ENCODE measurements at regions not wholly inside any gene's neighbourhood (a gene's known extent, or its start where the extent isn't known, plus 50 kb on each side); places are given as distances from the start of the nearest gene placed in this dataset.

DNA sequence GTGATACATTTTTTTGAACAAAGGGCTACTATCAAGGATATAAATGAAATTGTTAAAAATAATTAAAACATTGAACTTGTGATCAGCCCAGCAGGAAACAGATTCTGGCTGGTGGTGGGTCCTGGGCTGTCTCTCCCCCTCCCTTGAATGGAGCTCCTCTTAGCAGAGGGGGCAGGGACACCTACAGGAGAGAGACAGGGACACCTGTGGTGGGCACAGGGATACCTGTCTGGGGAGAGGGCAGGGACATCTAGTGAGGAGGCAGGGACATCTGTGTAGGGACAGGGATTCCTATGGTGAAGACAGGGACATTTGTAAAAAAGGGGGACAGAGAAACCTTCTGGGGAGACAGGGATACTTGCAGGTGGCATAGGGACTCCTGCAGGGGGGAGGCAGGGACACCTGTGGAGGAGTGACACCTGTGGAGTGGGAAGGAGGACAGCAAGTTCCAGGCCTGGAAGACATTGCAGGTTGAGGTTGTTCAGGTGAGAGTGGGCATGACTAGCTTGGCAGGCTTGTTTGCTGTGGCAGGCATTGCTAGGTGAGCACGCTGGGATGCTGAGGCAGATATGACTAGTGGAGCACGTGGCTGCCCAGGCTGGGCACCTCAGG is 264.2 kb downstream of the IRX2 start:
- DNase-seq = no peak

GRCh38 chr5:2486373-2486772 is 265.1 kb downstream of the IRX2 start:
- DNase-seq = no peak

- DNase-seq = no peak
Measured at GRCh38 chr5:2482778-2483177, 268.7 kb downstream of the IRX2 start.

- no peak for DNase-seq
Measured at GRCh38 chr5:2480871-2481270, 270.6 kb downstream of the IRX2 start.

- DNase-seq = no peak
Measured at GRCh38 chr5:2475902-2476301, 275.6 kb downstream of the IRX2 start.

- DNase-seq = no peak
Measured at GRCh38 chr5:2472670-2473069, 278.8 kb downstream of the IRX2 start.

DNA sequence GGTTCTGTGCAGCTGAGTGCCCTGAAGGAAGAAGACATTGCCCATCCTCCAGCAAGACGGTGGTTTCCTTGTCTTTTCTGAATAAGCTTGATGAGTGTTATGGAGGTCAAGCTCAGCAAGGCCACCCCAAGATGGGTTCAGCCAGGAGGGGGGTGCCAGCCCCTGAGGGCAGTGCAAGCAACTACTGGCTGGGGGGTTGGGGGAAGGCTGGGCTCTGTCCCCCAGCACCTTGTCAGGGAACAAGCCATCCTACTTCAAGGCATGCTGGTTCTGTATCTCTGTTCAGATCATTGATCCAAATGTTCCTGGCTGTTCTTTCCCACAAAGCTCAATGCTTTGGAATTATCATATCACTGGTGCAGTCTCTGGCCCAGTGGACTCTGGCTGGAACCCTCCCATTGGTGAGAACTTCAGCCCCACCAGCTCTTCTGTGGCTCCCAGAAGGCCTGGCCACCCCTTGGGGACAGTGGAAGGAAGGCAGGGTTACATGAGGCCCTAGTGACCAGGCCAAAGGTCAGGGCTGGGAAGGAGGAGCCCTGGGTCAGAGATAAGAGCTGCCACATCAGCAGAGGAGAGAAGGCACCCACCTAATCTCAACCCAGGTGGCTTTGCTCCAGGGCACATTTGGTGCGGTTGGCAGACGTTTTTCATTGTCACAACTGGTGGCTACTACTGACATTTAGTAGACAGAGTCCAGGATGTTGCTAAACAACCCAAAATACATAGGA is 280.2 kb downstream of the IRX2 start:
- no peak for DNase-seq

- DNase-seq = no peak
Measured at GRCh38 chr5:2466966-2467365, 284.5 kb downstream of the IRX2 start.

- no peak for DNase-seq
Measured at GRCh38 chr5:2465383-2465782, 286.1 kb downstream of the IRX2 start.

DNA sequence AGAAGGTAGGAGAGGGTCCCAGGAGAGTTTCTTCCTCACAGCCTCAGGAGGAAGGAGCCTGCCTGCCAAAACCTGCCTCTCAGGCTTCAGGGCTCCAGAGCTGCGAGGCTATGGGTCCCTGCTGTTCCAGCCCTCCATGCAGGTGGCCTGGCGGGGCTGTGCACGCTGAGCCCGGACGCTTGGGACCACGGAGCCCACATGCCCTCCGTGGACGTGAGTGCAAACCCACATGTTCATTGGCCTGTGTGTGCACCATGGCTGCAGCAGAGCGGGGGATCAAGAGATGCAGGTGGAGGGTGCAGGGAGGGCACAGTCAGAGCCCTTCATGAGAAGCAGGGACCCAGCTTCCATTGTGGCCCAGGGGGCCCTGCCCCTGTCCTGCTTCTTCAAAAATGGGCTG is 287.3 kb downstream of the IRX2 start:
- no peak for DNase-seq

DNA sequence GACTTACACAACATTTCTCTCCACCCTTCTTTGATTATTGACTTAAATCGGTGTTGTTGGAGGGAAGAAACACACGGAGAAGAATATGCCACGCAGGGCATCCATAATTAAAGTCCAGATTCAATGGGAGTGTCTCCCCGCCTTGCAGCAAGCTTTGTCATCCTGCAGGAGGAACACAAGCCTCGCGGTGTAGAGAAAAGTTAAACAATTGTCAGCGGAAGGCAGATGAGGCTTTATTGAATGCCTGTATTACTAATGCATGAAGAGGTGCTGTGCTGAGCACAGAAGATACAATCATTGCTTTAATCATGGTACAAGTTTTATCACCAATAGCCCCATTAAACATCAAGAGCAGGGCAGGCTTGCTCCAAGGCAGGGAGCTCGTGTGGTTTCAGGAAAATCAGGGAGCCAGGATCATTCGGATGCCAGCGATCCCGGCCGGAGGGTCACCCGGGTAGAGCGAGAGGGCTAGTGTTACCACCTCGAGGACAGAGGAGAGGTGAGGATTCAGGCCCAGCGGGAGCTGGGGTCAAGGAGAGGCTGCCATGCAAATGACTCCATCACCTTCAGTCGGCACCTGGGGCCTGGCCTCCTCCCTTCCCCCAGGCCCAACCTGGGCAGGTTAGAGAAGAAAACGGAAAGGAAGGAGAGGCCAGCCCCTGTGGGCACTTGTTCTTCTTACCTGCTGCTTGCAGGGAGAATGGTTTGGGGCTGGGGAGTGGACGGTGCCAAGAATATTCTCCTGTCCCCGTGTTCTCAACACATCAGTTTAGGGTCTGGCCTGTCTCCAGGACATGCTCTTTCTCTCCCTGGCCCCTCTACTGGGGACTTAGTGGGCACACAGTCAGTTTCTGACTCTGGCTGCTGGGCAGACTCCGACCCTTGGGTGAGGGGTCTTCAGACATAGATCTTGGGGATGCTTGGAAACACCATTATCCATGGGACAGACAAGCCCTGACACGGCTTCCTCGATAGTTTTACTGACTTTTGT is 289.5 kb downstream of the IRX2 start:
- DNase-seq = no peak

DNA sequence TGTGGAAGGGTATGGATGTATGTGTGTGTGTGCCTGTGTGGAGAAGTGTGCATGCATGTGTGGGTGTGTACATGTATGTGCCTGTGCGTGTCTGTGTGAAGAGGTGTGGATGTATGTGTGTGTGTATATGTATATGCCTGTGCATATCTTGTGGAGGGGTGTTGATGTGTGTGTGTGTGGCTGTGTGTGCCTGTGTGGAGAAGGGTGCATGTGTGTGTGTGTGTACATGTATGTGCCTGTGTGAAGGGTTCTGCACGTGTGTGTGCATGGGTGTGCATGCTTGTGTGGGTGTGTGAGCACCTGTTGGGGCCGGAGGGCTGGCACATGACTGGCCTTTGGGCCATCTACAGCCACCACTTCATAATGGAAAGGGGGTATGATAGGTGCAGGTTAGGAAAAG is 291.4 kb downstream of the IRX2 start:
- DNase-seq = no peak

DNA sequence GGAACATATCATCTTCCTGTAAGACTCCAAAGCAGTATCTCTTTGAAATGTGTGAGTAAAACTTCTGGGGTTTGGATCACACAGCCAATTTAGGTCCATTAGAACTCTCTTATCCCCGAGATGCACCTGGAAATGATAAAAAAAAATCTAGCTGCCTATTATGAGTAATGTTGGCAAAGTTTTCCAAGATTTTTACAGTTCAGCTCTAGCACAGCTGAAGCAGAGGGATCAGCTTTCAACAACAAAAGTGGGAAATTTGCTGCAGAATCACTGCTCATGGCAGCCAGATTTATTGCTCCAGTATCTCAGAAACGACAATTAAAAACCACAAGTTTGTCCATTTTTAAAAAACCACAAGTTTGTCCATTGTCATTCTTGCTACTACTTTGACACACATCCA is 292.2 kb downstream of the IRX2 start:
- no peak for DNase-seq

DNA sequence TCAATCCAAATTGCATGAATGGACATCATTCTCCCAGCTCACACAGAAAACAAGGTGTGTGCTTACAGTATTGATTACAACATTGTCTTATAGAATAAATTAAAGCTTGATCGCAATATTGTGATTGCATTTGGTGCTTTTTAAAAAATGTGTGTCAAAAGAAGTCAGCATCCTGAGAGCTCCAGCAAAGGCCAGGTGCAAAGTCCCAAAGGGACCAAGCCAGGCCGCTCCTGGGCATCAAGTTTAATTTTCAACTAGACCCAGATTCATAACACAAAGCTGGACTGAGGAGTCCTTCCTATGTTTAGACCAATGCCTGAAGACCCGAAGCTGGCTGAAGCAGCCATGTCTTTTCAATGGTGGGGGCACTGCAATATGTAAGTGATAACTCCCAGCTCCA is 295.6 kb downstream of the IRX2 start:
- no peak for DNase-seq

GRCh38 chr5:2454876-2455275 is 296.6 kb downstream of the IRX2 start:
- no peak for DNase-seq

DNA sequence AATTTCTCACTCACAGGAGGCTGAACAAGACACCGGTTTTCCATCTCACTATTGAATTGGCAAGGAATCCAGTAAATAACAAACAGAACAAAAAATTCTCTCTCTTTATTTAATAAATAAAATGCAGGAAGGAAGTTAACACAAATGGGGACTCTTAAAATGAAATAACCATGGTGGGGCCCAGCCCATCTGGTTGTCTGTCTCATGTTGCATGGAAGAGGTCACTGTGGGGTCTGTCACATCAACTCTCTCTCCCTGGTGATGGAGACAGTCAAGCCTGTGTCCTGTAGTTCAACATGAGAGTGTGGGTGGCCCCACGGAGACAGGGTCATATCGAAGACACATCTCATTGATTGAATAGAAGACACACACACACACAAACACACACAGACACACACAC is 297.7 kb downstream of the IRX2 start:
- DNase-seq = no peak

DNA sequence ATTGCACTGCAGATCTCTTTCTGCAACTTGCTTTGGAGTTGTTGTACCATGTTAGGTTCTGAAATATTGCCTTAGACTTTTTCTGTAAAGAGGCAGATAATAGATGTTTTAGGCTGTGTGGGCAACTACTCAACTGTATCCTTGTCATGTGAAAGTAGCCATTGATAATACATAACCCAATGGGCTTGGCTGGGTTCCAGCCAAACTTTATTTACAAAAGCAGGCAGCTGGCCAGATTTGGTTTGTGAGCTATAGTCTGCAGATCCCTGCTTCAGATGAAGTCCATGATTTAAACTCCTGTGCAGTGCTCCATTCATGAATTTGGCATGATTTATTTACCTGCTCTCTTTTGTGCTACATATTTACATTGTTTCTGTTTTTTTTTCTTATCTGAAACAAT is 300.4 kb downstream of the IRX2 start:
- DNase-seq = no peak

GRCh38 chr5:2442496-2443354 is 308.8 kb downstream of the IRX2 start:
- DNase-seq = no peak

GRCh38 chr5:2441495-2442180 is 309.8 kb downstream of the IRX2 start:
- no peak for DNase-seq

DNA sequence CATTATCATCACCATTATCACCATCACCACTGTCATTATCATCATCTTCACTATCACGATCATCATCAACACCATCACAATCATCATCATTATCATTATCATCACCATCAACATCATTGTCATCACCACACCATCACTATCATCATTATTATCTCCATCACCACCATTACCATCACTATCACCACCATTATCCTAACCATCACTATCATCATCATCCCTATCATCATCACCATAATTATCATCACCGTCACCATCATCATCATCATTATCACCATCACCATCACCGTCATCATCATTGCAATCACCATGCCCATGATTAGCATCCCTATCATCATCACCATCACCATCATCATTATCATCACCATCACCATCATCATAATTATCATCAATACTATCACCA is 311.9 kb downstream of the IRX2 start:
- DNase-seq = no peak

DNA sequence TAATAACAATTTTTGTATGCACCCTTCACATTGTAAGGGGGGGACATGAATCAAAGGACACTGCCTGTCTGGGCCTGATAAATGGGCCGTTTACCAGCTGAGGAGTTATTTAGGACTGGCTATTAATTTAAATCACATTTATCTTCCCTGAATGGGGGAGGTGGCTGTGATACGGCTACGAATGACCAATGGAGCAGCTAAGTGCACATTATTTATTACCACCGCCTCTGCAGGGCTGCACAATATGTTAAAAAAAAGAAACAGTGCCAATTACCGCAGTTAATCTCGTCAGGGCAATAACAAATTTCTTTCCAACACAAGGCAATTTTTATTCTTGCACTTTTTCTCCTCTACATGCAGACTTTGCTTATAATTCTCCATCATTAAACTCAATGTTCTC is 318.4 kb downstream of the IRX2 start:
- no peak for DNase-seq

All from activated CD4-positive, alpha-beta T cell treated with anti-CD3 and anti-CD28 coated beads for 1 hour (primary cell).